Astrocyte of the spinal cord (primary cell): ENCODE measurements at regions not wholly inside any gene's neighbourhood (a gene's known extent, or its start where the extent isn't known, plus 50 kb on each side); places are given as distances from the start of the nearest gene placed in this dataset.

Experiments
- DNase-seq: peaks from one replicate; pipeline ENCODE4 v3.0.0; 2011; ENCODE audit warnings: low read depth, low spot score
- H3K4me3 ChIP-seq: 2 replicates; pipeline ENCODE4 v1.5.1; 2011; ENCODE audit warnings: low read depth, mild to moderate bottlenecking, low read length, moderate library complexity
- in situ Hi-C: cut with HindIII; loops from 2 replicates; pipeline ENCODE4 v1.10.0; 2017; ENCODE audit warnings: low sequenced_read_pairs
- TF ChIP-seq, protein P1 (sequence below): IDR thresholded peaks from 2 replicates; pipeline ENCODE4 v1.5.1; 2012; ENCODE audit warnings: low read depth, mild to moderate bottlenecking, low read length, inconsistent platforms

DNA sequence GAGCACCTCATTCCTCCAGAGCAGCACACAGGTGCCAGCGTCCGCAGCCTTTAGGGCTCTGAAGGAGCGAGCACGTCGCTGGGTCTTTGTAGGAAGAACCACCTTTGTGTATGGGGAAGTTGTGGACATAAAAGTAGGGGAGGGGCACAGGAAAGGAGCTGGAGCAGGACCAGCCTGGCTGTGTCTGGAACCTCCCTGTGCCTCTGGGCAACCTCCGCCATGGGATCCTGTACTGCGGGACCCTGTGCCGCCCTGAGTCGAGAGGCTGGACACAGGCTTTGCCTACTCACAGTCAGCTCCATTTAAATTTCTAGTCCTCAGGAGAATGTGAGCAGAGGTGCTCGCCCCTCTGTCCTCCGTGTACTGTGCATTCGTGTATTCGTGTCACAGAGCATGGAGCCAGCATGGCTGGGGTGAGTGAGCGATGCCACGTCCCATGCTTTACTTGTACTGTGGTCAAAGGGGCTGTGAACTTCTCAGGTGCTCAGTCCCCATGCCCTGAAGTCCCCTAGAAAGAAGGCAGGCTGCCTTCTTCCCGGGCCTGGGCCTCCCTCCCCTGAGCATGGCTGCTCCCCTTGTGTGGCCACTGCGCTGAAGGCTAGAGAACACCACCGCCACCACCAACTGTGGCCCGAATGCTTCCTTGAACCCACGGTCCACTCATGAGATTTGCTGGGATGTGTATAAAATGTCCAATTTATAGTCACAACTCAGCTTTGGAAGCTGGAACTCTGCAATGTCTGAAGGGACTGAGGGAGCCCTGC lies 99.9 kb downstream of the TEX29 start:
- in situ Hi-C loops = no loop called here
- DNase-seq = no peak
- TF ChIP-seq, protein P1, sequence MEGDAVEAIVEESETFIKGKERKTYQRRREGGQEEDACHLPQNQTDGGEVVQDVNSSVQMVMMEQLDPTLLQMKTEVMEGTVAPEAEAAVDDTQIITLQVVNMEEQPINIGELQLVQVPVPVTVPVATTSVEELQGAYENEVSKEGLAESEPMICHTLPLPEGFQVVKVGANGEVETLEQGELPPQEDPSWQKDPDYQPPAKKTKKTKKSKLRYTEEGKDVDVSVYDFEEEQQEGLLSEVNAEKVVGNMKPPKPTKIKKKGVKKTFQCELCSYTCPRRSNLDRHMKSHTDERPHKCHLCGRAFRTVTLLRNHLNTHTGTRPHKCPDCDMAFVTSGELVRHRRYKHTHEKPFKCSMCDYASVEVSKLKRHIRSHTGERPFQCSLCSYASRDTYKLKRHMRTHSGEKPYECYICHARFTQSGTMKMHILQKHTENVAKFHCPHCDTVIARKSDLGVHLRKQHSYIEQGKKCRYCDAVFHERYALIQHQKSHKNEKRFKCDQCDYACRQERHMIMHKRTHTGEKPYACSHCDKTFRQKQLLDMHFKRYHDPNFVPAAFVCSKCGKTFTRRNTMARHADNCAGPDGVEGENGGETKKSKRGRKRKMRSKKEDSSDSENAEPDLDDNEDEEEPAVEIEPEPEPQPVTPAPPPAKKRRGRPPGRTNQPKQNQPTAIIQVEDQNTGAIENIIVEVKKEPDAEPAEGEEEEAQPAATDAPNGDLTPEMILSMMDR = no peak
- no peak overlapping the region for H3K4me3 ChIP-seq

DNA sequence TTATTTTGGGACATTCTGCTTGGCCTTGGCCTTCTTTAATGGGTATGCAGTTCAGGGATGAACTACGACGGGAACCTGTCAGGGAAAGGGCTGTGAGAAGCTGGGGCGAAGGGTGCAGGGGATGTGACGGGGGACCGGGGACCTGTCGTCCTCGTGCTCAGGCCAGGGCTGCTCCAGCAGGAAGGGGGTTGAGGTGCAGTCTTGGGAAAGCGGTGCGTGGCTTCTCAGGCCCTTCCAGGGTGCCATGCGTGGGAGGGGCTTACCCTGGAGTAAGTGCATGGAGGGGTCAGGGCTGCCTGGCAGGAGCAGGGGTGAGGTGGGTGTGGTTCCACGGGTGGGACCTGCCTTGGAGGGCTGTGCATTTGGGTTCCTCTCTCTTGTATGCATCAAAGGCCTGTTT lies 100.8 kb downstream of the TEX29 start:
- no peak for DNase-seq
- H3K4me3 ChIP-seq = no peak overlapping the region
- TF ChIP-seq, protein P1 = no peak
- in situ Hi-C loops = no loop called here

DNA sequence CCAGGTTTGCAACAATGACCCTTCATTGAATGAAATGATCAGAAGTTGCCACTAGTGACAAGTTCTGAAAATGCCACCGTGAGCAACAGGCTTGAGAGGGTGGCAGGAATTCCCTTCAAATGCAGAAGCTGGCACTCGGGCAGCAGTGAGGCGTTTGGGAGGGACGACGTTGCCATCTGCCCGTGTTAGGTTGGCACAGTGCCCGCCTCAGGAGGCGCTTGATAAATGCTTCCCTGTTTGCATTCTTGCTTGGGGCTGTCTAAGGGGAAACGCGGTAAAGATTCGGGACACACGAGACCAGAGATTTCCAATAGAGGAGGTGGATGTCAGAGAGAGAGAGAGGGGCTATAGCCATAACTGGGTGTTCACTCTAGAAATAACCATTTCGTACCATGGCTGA lies 101.9 kb downstream of the TEX29 start:
- in situ Hi-C loops = no loop called here

DNA sequence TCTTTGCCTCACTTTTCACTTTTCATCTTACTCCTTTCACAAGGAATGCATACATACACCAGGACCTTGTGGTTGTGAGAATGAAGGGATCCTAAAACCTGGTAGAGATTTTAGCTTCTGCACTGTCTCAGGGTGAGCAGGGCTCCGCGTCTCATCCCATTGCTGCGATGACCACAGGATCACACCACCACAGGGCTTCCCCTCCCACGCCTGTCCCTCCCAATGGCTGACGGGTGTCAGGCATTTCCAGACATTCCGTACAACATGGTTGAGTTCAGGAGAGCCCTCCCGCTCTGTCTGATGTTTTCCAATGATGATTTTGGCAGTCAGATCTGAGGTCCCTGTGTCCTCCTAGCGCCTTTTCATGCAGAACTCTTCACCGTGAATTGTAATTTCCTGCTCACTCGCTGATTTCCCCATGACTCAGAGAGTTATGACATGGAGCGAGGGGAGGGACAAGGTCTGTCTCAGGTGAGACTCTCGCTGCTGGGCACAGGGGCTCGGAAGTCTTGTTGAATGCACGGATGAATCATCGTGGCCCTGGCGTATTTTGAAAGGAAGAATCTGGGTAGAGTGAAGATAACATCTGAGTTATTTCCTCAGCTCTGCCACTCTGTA lies 102.8 kb downstream of the TEX29 start:
- H3K4me3 ChIP-seq = no peak overlapping the region
- TF ChIP-seq, protein P1 = no peak
- in situ Hi-C loops = no loop called here
- no peak for DNase-seq

More for the DNA sequence above, 101.9 kb downstream of the TEX29 start:
- no peak overlapping the region for H3K4me3 ChIP-seq
- TF ChIP-seq, protein P1 = no peak
- no peak for DNase-seq

DNA sequence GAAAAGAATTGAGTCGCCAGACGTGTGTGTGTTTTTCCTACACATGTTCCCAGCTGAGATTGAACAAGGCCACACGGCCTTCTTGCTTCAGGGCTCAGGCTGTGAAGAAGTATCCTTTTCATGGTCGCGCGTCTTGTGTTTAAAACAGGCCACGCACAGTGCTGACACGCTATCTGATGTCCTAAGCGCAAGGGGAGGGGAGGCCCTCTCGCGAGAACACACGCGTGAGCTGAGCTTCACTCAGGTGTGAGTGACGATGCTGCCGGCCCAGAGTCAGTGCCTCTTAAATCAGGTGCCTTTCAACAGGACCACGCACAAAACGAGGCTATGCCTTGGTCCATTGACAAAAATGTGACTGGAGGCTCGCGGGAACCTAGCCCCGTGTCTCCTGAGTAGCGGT lies 103.7 kb downstream of the TEX29 start:
- DNase-seq = no peak
- no peak overlapping the region for H3K4me3 ChIP-seq
- TF ChIP-seq, protein P1 = no peak
- in situ Hi-C loops = no loop called here

DNA sequence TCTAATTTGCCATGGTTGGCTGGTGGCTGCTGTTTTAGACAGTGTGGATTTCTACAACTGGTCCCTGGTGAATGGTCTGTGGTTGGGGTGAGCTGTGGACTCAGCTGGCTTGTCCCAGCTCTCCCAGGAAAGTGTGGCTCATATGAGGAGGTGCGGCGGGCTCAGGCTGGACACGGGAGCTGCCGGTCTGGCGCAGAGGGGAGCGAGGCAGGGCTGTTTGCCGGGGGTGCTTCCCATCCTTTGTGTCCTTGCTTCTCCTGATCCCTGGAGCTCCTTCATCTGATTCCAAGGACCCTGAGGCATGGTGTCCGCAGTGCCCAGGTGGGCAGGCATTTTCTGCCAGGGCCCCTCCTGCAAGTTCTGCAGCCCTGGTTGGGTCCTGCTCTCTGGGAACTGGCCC lies 104.9 kb downstream of the TEX29 start:
- no peak for DNase-seq
- TF ChIP-seq, protein P1 = no peak
- no peak overlapping the region for H3K4me3 ChIP-seq
- in situ Hi-C loops = no loop called here
